ENCODE measurements at regions not wholly inside any gene's neighbourhood (a gene's known extent, or its start where the extent isn't known, plus 50 kb on each side); places are given as distances from the start of the nearest gene placed in this dataset.

- Histone ChIP-seq H3K4me3 (ENCODE audit: low read length) (no peak overlapping the region), H4K20me1 (ENCODE audit: insufficient read depth, low read length) (no peaks in the 10 kb centered on the region), H2AFZ (ENCODE audit: low read depth, low read length) (no peak overlapping the region), H3K36me3 (replicated peaks; ENCODE audit: low read depth, low read length) (no peaks in the 10 kb centered on the region), H3K9ac (ENCODE audit: low read length) (no peak overlapping the region), H3K79me2 (ENCODE audit: low read length) (no peaks in the 10 kb centered on the region), H3K27ac (ENCODE audit: low read length) (no peak overlapping the region), H3K9me3 (ENCODE audit: insufficient read depth, low read length) (no peaks in the 10 kb centered on the region), H3K4me2 (ENCODE audit: low read length) (no peak overlapping the region), H3K27me3 (ENCODE audit: low read depth, low read length) (no peaks in the 10 kb centered on the region), H3K4me1 (ENCODE audit: low read length) (peaks cover 23% of the 10 kb centered on the region)
- TF ChIP-seq CTCF (IDR thresholded peaks at IDR 0.05; ENCODE audit: low read depth, low read length) (no peak), EZH2phosphoT487 (IDR thresholded peaks at IDR 0.05; ENCODE audit: low read depth) (no peak)
Observed at GRCh38 chr5:104213216-104213615, 650.6 kb upstream of the NUDT12 start.

DNA sequence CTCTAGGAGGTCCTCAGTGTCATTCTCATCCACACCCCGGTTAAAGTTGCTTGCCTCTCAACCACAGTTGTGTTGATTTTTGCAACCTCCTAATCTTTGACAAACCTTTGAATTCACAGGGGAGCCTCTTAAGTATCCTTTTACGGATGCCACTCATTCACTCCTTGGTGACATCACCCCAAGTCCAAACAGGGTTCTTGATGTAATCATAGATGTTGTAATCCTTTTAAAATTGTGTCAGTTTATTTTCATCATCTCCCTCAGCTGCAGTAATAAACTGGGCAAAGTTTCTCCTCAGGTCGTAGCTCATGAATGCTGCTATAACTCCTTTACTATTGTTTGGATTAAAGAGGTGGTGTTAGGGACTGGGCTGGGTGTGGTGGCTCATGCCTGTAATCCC, 637.2 kb upstream of the NUDT12 start:
- no peaks in the 10 kb centered on the region for H3K27me3 ChIP-seq (ENCODE audit: low read depth, low read length)
- TF ChIP-seq CTCF (IDR thresholded peaks at IDR 0.05; ENCODE audit: low read depth, low read length) (no peak), EZH2phosphoT487 (IDR thresholded peaks at IDR 0.05; ENCODE audit: low read depth) (no peak)
- no peak overlapping the region for H3K4me3 ChIP-seq (ENCODE audit: low read length)
- H3K79me2 ChIP-seq (ENCODE audit: low read length), result no peaks in the 10 kb centered on the region
- H3K9me3 ChIP-seq (ENCODE audit: insufficient read depth, low read length), result no peaks in the 10 kb centered on the region
- no peaks in the 10 kb centered on the region for H3K4me1 ChIP-seq (ENCODE audit: low read length)
- H3K9ac ChIP-seq (ENCODE audit: low read length), result no peak overlapping the region
- H4K20me1 ChIP-seq (ENCODE audit: insufficient read depth, low read length), result no peaks in the 10 kb centered on the region
- H2AFZ ChIP-seq (ENCODE audit: low read depth, low read length), result no peak overlapping the region
- no peaks in the 10 kb centered on the region for H3K36me3 ChIP-seq (replicated peaks; ENCODE audit: low read depth, low read length)
- no peak overlapping the region for H3K4me2 ChIP-seq (ENCODE audit: low read length)
- no peak overlapping the region for H3K27ac ChIP-seq (ENCODE audit: low read length)

DNA sequence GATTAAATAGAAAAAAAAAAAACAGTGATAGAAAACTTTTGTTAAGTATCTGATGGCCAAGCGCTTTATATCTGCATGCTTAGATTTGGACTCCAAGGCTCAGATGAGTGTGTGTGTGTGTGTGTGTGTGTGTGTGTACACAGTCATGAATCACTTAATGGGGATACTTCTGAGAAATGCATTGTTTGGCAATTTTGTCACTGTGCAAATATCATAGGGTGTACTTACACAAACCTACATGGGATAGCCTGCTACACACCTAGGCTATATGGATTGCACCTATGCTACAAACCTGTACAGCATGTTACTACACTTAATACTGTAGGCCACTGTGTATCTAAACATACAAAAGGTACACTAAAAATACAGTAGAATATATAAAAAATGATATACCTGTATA, 635.6 kb upstream of the NUDT12 start:
- TF ChIP-seq EZH2phosphoT487 (IDR thresholded peaks at IDR 0.05; ENCODE audit: low read depth), result no peak
- TF ChIP-seq CTCF (IDR thresholded peaks at IDR 0.05; ENCODE audit: low read depth, low read length), result no peak
- Histone ChIP-seq H3K9me3 (ENCODE audit: insufficient read depth, low read length) (no peaks in the 10 kb centered on the region), H3K4me2 (ENCODE audit: low read length) (no peak overlapping the region), H3K9ac (ENCODE audit: low read length) (no peak overlapping the region), H3K27me3 (ENCODE audit: low read depth, low read length) (no peaks in the 10 kb centered on the region), H2AFZ (ENCODE audit: low read depth, low read length) (no peak overlapping the region), H3K79me2 (ENCODE audit: low read length) (no peaks in the 10 kb centered on the region), H4K20me1 (ENCODE audit: insufficient read depth, low read length) (no peaks in the 10 kb centered on the region), H3K4me3 (ENCODE audit: low read length) (no peak overlapping the region), H3K4me1 (ENCODE audit: low read length) (no peaks in the 10 kb centered on the region), H3K36me3 (replicated peaks; ENCODE audit: low read depth, low read length) (no peaks in the 10 kb centered on the region), H3K27ac (ENCODE audit: low read length) (no peak overlapping the region)

- H3K36me3 ChIP-seq (replicated peaks; ENCODE audit: low read depth, low read length), result no peaks in the 10 kb centered on the region
- H3K9me3 ChIP-seq (ENCODE audit: insufficient read depth, low read length), result no peaks in the 10 kb centered on the region
- H2AFZ ChIP-seq (ENCODE audit: low read depth, low read length), result no peak overlapping the region
- H3K4me3 ChIP-seq (ENCODE audit: low read length), result no peak overlapping the region
- no peaks in the 10 kb centered on the region for H4K20me1 ChIP-seq (ENCODE audit: insufficient read depth, low read length)
- H3K79me2 ChIP-seq (ENCODE audit: low read length), result no peaks in the 10 kb centered on the region
- H3K4me2 ChIP-seq (ENCODE audit: low read length), result no peak overlapping the region
- H3K4me1 ChIP-seq (ENCODE audit: low read length), result peaks cover 5% of the 10 kb centered on the region
- no peak overlapping the region for H3K9ac ChIP-seq (ENCODE audit: low read length)
- no peak overlapping the region for H3K27ac ChIP-seq (ENCODE audit: low read length)
- TF ChIP-seq EZH2phosphoT487 (IDR thresholded peaks at IDR 0.05; ENCODE audit: low read depth), result no peak
- no peak for TF ChIP-seq CTCF (IDR thresholded peaks at IDR 0.05; ENCODE audit: low read depth, low read length)
- no peaks in the 10 kb centered on the region for H3K27me3 ChIP-seq (ENCODE audit: low read depth, low read length)
Observed at GRCh38 chr5:104189909-104190308, 627.3 kb upstream of the NUDT12 start.
